ENCODE measurements at regions not wholly inside any gene's neighbourhood (a gene's known extent, or its start where the extent isn't known, plus 50 kb on each side); places are given as distances from the start of the nearest gene placed in this dataset.

- H3K36me3 ChIP-seq, result no peaks in the 10 kb centered on the region
- H3K4me3 ChIP-seq, result no peak overlapping the region
- no peaks in the 10 kb centered on the region for H3K9me3 ChIP-seq
- H3K27me3 ChIP-seq, result no peaks in the 10 kb centered on the region
- peak overlapping the region; percentile 67 to 68 for H3K27ac ChIP-seq
- intact Hi-C loops (cut with DNase I; ENCODE audit: low total_unique reads), result loop anchor here (2.0 to 5.0 kb wide), 2 partner anchors 62 to 163 kb away; no protein-coding TSS in a partner anchor
- H3K4me1 ChIP-seq, result peaks cover 4 to 14% of the 10 kb centered on the region in 2 donors
- TF ChIP-seq CTCF (IDR thresholded peaks at IDR 0.05) (no peak), POLR2A (IDR thresholded peaks at IDR 0.05) (no peak)
- peak; percentile 11 to 20 for DNase-seq
Observed at GRCh38 chr17:77493901-77494663, 353.3 kb downstream of the SEC14L1 start.

GRCh38 chr17:77494664-77495435 is 354.1 kb downstream of the SEC14L1 start:
- intact Hi-C loops (cut with DNase I; ENCODE audit: low total_unique reads), result loop anchor here (2.0 to 5.0 kb wide), 2 partner anchors 63 to 164 kb away; no protein-coding TSS in a partner anchor
- no peaks in the 10 kb centered on the region for H3K27me3 ChIP-seq
- H3K9me3 ChIP-seq, result no peaks in the 10 kb centered on the region
- DNase-seq, result peak; percentile 81 to 84
- H3K4me1 ChIP-seq, result peaks cover under 1 to 10% of the 10 kb centered on the region in 2 donors
- no peaks in the 10 kb centered on the region for H3K36me3 ChIP-seq
- peak; percentile 96 to 99 (median 98) for TF ChIP-seq CTCF (IDR thresholded peaks at IDR 0.05)
- no peak for TF ChIP-seq POLR2A (IDR thresholded peaks at IDR 0.05)
- H3K4me3 ChIP-seq, result no peak overlapping the region
- peak overlapping the region; percentile 67 to 68 for H3K27ac ChIP-seq

- no peak overlapping the region for H3K4me3 ChIP-seq
- H3K36me3 ChIP-seq, result no peaks in the 10 kb centered on the region
- H3K27ac ChIP-seq, result no peak overlapping the region
- intact Hi-C loops (cut with DNase I; ENCODE audit: low total_unique reads), result loop anchor here (2.0 kb wide), 1 partner anchor 165 kb away; no protein-coding TSS in a partner anchor
- peaks cover 0 to 3% of the 10 kb centered on the region in 2 donors for H3K4me1 ChIP-seq
- DNase-seq, result no peak
- TF ChIP-seq POLR2A (IDR thresholded peaks at IDR 0.05) (no peak), CTCF (IDR thresholded peaks at IDR 0.05) (no peak)
- no peaks in the 10 kb centered on the region for H3K27me3 ChIP-seq
- no peaks in the 10 kb centered on the region for H3K9me3 ChIP-seq
Observed at GRCh38 chr17:77495575-77495974, 354.8 kb downstream of the SEC14L1 start.

- no peaks in the 10 kb centered on the region for H3K36me3 ChIP-seq
Observed at GRCh38 chr17:77496401-77496801, 355.6 kb downstream of the SEC14L1 start.

More at GRCh38 chr17:77496401-77496801, 355.6 kb downstream of the SEC14L1 start:
- Histone ChIP-seq H3K27ac (no peak overlapping the region), H3K4me1 (peaks cover 0 to 3% of the 10 kb centered on the region in 2 donors), H3K9me3 (no peaks in the 10 kb centered on the region), H3K4me3 (no peak overlapping the region), H3K27me3 (no peaks in the 10 kb centered on the region)
- intact Hi-C loops (cut with DNase I; ENCODE audit: low total_unique reads), result no loop called here
- peak in 1 of 2 donors; percentile 15 for DNase-seq
- no peak for TF ChIP-seq POLR2A (IDR thresholded peaks at IDR 0.05)
- no peak for TF ChIP-seq CTCF (IDR thresholded peaks at IDR 0.05)
